Colon (tissue), 2 donors: ENCODE measurements at regions not wholly inside any gene's neighbourhood (a gene's known extent, or its start where the extent isn't known, plus 50 kb on each side); places are given as distances from the start of the nearest gene placed in this dataset.

Source experiments
- FAIRE-seq: peaks from 2 replicates; lab custom pipeline; 2012; peaks lifted over from hg19 to GRCh38; lab: Jason Lieb, UNC
- donor health status: control.
- donor health status: control.

- FAIRE-seq: no peak
Observed at GRCh38 chr11:82373781-82374542, 359.7 kb downstream of the FAM181B start.

GRCh38 chr11:82365351-82365750, 368.3 kb downstream of the FAM181B start:
- no peak for FAIRE-seq

GRCh38 chr11:82356316-82356715, 377.3 kb downstream of the FAM181B start:
- FAIRE-seq: no peak

GRCh38 chr11:82355313-82355823, 378.3 kb downstream of the FAM181B start:
- no peak for FAIRE-seq

GRCh38 chr11:82326853-82327252, 406.8 kb downstream of the FAM181B start:
- FAIRE-seq: no peak

GRCh38 chr11:82321206-82321605, 412.5 kb downstream of the FAM181B start:
- FAIRE-seq: no peak

- no peak for FAIRE-seq
Observed at GRCh38 chr11:82315093-82315492, 418.6 kb downstream of the FAM181B start.

- FAIRE-seq: no peak
Observed at GRCh38 chr11:82308979-82309378, 424.7 kb downstream of the FAM181B start.

GRCh38 chr11:82305123-82305522, 428.5 kb downstream of the FAM181B start:
- no peak for FAIRE-seq

GRCh38 chr11:82303671-82304070, 430.0 kb downstream of the FAM181B start:
- FAIRE-seq: no peak

GRCh38 chr11:82288471-82288870, 445.2 kb downstream of the FAM181B start:
- FAIRE-seq: no peak

- FAIRE-seq: no peak
Observed at GRCh38 chr11:82270870-82271269, 462.8 kb downstream of the FAM181B start.

- FAIRE-seq: no peak
Observed at GRCh38 chr11:82268627-82269026, 465.0 kb downstream of the FAM181B start.

- FAIRE-seq: no peak
Observed at GRCh38 chr11:82267186-82267585, 466.5 kb downstream of the FAM181B start.

GRCh38 chr11:82261367-82261766, 472.3 kb downstream of the FAM181B start:
- FAIRE-seq: no peak

- no peak for FAIRE-seq
Observed at GRCh38 chr11:82250047-82250446, 483.6 kb downstream of the FAM181B start.

GRCh38 chr11:82246926-82247325, 486.7 kb downstream of the FAM181B start:
- no peak for FAIRE-seq

GRCh38 chr11:82239498-82239897, 494.2 kb downstream of the FAM181B start:
- no peak for FAIRE-seq

- no peak for FAIRE-seq
Observed at GRCh38 chr11:82234256-82234655, 499.4 kb downstream of the FAM181B start.

GRCh38 chr11:82233201-82233600, 500.5 kb downstream of the FAM181B start:
- FAIRE-seq: no peak

- FAIRE-seq: no peak
Observed at GRCh38 chr11:82229341-82229740, 504.3 kb downstream of the FAM181B start.

- no peak for FAIRE-seq
Observed at GRCh38 chr11:82225930-82226329, 507.7 kb downstream of the FAM181B start.

- no peak for FAIRE-seq
Observed at GRCh38 chr11:82225502-82225901, 508.2 kb downstream of the FAM181B start.

GRCh38 chr11:82216927-82217570, 516.6 kb downstream of the FAM181B start:
- no peak for FAIRE-seq
